ENCODE measurements at regions not wholly inside any gene's neighbourhood (a gene's known extent, or its start where the extent isn't known, plus 50 kb on each side); places are given as distances from the start of the nearest gene placed in this dataset.
A peak's percentile ranks its signal among the peaks of the same experiment; 100 is the strongest.
"Not testable (repeated sequence)": the region's sequence is repeated elsewhere in the genome, so short reads cannot be mapped to it uniquely, and the experiment has no call there.

GRCh38 chr14:22386924-22387775 lies 201.9 kb downstream of the DAD1 start:
- DNase-seq (ENCODE audit: low read depth): peak; percentile 73

- DNase-seq (ENCODE audit: low read depth): no peak
Measured at GRCh38 chr14:22384974-22385526, 204.0 kb downstream of the DAD1 start.

- DNase-seq (ENCODE audit: low read depth): no peak
Measured at GRCh38 chr14:22384167-22384549, 204.9 kb downstream of the DAD1 start.

GRCh38 chr14:22383515-22384166 lies 205.4 kb downstream of the DAD1 start:
- DNase-seq (ENCODE audit: low read depth): no peak

- no peak for DNase-seq (ENCODE audit: low read depth)
Measured at GRCh38 chr14:22382955-22383354, 206.1 kb downstream of the DAD1 start.

GRCh38 chr14:22382395-22382794 lies 206.6 kb downstream of the DAD1 start:
- DNase-seq (ENCODE audit: low read depth): no peak

- DNase-seq (ENCODE audit: low read depth): no peak
Measured at GRCh38 chr14:22381766-22382165, 207.3 kb downstream of the DAD1 start.

- no peak for DNase-seq (ENCODE audit: low read depth)
Measured at GRCh38 chr14:22381408-22381760, 207.6 kb downstream of the DAD1 start.

GRCh38 chr14:22380571-22381407 lies 208.2 kb downstream of the DAD1 start:
- DNase-seq (ENCODE audit: low read depth): peak; percentile 48

GRCh38 chr14:22379727-22380126 lies 209.3 kb downstream of the DAD1 start:
- DNase-seq (ENCODE audit: low read depth): peak; percentile 39

- DNase-seq (ENCODE audit: low read depth): no peak
Measured at GRCh38 chr14:22378181-22378580, 210.8 kb downstream of the DAD1 start.

- peak; percentile 44 for DNase-seq (ENCODE audit: low read depth)
Measured at GRCh38 chr14:22375321-22375930, 213.6 kb downstream of the DAD1 start.

GRCh38 chr14:22370084-22370847 lies 218.8 kb downstream of the DAD1 start:
- no peak for DNase-seq (ENCODE audit: low read depth)

- no peak for DNase-seq (ENCODE audit: low read depth)
Measured at GRCh38 chr14:22358726-22359125, 230.3 kb downstream of the DAD1 start.

- DNase-seq (ENCODE audit: low read depth): not testable (repeated sequence)
Measured at GRCh38 chr14:22349281-22349680, 239.7 kb downstream of the DAD1 start.

- DNase-seq (ENCODE audit: low read depth): no peak
Measured at GRCh38 chr14:22344673-22345072, 244.4 kb downstream of the DAD1 start.

GRCh38 chr14:22344209-22344608 lies 244.8 kb downstream of the DAD1 start:
- not testable (repeated sequence) for DNase-seq (ENCODE audit: low read depth)

GRCh38 chr14:22341049-22341448 lies 248.0 kb downstream of the DAD1 start:
- DNase-seq (ENCODE audit: low read depth): no peak

GRCh38 chr14:22338917-22339715 lies 249.9 kb downstream of the DAD1 start:
- no peak for DNase-seq (ENCODE audit: low read depth)

GRCh38 chr14:22338381-22338780 lies 250.6 kb downstream of the DAD1 start:
- DNase-seq (ENCODE audit: low read depth): no peak

Data from EH (cell line).